AG08395 (cell line): ENCODE measurements at regions not wholly inside any gene's neighbourhood (a gene's known extent, or its start where the extent isn't known, plus 50 kb on each side); places are given as distances from the start of the nearest gene placed in this dataset.

Experiments used
- DNase-seq: peaks from one replicate; pipeline ENCODE4 v3.0.0; 2012; ENCODE audit warnings: mixed read lengths, low spot score

GRCh38 chr5:5629607-5629978 is 207.1 kb downstream of the ICE1 start:
- no peak for DNase-seq

DNA sequence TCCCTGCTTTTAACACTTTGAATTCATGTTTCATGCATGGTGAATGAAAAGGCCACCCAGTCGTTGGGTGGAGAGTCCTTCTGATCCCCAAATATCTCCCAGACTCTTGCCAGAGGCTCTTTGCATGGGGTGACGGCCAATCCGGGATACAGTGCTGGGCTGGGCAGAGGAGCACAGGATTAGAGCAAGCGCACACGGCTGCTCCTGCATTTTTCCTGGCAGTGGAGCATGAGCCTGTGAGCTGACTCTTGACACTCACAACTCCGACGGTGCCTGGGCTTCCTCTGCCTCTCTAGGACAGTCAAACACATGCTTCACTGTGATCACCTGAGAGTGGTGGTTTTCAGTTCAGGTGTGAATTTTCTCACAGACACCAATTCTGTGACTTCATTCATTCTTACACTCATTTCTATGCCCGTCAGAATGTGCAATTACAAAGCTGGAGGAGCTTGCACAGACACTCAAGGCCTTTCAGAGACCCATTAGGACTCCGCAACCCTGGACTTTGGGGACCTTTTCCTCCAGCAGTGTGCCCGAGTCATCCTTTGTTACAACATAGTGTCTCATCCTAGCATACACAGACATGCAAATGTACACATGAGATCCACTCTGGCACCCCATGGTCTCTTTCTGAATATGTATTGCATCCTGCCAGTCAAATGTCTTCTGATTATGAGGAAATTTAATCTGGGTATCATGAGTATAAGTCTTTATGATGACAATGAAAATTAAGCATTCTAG is 206.6 kb downstream of the ICE1 start:
- no peak for DNase-seq

DNA sequence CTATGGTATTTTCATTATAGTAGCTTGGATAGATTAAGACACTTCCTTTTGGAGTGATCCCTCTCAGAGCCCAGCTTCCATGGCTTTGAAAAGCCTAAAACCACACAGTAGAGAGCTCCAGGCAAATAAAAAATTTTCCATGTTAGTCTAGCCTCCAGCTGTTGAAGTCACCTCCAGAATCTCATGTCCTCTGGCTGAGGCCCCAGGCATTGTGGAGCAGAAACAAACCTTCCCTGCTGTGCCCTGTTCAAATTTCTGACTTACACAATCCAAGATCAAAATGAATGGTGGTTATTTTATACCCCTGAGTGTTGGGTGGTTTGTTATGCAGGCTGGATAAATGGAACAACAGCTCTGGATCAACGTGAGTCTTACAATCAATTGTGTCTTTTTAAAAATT is 203.9 kb downstream of the ICE1 start:
- no peak for DNase-seq

GRCh38 chr5:5625491-5625890 is 203.0 kb downstream of the ICE1 start:
- DNase-seq: no peak

DNA sequence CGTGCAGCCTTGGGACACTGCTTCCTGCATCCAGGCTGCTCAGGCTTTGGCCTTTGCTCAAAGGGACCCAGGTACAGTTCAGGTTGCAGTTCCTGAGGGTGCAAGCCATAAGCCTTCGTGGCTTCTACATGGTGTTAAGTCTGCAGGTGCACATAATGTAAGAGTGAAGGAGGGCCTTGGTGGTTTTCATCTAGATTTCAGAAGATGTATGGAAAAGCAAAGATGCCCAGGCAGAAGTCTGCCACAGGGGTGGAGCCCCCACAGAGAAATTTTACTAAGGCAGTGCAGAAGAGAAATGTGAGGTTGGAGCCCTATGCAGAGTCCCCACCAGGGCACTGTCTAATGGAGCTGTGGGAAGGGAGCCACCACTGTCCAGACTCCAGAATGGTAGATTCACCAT is 200.9 kb downstream of the ICE1 start:
- no peak for DNase-seq

DNA sequence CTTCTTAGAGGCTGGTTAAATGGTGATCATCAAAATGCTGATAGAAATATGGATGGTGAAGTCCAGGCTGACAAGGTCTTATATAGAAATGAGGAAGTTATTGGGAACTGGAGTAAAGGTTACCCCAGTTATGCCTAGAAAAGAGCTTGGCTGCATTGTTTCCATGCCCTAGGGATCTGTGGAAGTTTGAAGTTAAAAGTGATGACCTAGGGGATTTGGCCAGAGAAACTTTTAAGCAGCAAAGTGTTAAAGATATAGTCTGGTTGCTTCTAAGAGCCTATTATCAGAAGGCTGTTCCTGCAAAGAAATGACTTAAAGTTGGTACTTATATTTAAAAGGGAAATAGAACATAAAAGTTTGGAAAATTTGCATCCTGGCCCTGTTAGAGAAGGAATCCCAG is 200.3 kb downstream of the ICE1 start:
- DNase-seq: no peak

DNA sequence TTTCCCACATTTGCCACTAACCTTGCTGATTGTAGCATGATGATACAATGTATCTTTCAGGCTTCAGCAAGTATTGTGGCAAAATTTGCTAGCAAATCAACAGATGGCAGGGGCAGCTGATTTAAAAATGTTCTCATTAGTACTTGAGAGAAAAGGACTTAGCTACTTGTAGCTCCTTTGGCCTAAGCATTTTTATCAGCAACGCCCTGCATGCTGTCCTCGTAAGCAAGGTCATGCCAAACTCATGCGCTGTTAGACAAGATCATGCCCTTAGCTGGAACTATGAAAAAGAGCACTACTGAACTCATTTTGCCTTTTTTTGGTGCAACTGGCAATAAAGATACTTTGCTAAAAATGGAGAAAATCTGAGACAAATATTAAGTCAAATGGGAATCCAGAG is 197.1 kb downstream of the ICE1 start:
- DNase-seq: no peak

DNA sequence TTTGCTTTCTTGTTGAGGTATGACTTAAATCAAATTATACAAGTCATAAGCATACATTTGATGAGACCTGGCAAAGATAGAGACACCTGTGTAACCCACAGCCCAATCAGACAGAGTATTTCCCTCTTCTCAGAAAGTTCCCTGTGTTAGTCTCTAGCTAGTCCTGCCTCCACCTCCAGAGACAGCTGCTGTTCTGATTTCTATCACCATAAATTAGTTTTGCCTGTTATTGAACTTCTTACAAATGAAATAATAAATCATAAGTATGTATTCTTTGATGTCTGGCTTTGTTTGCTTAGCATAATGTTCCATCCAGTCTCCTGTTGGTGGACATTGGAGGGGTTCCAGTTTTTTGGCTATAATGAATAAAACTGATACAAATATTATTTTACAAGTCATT is 194.5 kb downstream of the ICE1 start:
- DNase-seq: no peak

DNA sequence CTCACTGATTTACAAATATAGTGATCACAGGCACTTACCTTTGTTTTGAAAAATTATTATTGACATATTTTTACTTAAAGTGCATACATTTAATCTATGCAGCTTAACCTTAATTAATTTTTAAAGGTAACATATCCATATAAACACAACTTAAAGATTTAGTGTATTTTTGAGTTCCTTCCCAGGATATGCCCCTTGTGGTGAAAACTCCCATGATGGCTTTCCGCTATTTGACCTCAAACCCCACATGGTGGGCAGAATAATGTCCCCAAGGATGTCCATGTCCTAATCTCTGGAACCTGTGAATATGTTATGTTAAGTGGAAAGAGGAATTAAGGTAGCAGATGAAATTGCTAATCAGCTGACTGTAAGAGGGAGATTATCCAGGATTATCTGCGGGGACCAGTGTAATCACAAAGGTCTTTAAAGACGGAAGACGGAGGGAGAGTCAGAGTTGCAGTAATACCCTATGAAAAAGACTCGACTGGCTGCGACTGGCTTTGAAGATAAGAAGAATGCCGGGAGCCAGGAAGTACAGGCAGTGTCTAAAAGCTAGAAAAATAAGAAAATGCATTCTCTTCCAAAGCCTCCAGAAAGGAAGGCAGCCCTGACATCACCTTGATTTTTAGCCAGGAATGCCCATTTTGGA is 193.9 kb downstream of the ICE1 start:
- no peak for DNase-seq

GRCh38 chr5:5615569-5615968 is 193.1 kb downstream of the ICE1 start:
- no peak for DNase-seq

- DNase-seq: no peak
Measured at GRCh38 chr5:5613261-5613990, 190.9 kb downstream of the ICE1 start.

DNA sequence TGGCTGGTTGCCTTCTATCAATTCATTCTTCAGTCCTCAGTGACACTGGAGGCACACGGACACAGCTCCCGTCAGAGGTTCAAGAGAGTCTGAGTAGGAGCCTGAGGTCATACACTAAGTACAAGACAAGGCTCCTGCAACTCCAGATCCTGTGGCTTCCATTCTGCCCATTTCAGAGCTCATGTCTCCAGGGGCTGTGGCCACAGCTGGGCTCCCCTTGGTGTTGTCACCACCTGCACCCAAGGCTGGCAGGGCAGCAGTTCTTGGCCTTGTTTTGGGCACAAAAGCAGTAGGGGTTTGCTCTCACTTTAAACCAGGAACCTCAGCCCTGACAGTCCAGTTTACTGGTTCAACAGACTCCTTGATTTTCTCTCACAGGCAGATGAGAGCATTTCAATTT is 189.6 kb downstream of the ICE1 start:
- no peak for DNase-seq

DNA sequence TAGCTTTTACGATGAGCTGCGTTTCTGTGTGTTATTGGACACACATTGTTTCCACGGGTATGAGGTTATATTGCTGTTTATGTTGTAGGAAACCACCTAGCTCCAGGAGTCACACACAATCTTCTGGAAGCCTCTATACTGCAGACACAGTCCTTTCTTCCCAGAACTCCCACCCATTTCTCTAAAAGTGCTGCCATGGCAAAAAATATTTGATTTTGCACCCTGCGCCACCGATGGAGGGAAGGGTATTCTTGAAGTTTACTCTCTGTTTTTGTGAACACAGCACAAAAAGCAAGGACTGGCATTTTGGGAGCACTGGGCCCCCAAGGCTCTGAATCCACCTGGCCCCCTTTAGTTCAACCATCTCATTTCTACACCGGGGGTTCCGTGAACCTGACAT is 187.5 kb downstream of the ICE1 start:
- DNase-seq: no peak

GRCh38 chr5:5605170-5605764 is 182.8 kb downstream of the ICE1 start:
- DNase-seq: no peak

- DNase-seq: no peak
Measured at GRCh38 chr5:5602554-5602953, 180.1 kb downstream of the ICE1 start.

- no peak for DNase-seq
Measured at GRCh38 chr5:5598547-5599113, 176.2 kb downstream of the ICE1 start.

DNA sequence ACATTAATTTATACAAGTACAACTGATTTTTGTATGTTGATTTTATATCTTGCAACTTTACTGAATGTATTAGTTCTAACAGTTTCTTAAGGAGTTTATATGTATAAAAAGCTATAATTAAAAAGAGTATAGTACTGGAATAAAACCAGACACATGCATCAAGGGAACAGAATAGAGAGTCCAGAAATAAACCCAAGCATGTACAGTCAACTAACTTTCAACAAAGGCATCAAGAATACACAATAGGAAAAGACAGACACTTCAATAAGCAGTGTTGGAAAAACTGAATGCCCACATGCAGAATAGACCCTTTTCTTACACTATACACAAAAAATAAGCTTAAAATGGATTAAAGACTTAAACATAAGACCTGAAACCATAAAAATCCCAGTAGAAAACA is 170.9 kb downstream of the ICE1 start:
- DNase-seq: no peak

- no peak for DNase-seq
Measured at GRCh38 chr5:5592541-5592940, 170.1 kb downstream of the ICE1 start.

GRCh38 chr5:5591567-5591966 is 169.1 kb downstream of the ICE1 start:
- no peak for DNase-seq

DNA sequence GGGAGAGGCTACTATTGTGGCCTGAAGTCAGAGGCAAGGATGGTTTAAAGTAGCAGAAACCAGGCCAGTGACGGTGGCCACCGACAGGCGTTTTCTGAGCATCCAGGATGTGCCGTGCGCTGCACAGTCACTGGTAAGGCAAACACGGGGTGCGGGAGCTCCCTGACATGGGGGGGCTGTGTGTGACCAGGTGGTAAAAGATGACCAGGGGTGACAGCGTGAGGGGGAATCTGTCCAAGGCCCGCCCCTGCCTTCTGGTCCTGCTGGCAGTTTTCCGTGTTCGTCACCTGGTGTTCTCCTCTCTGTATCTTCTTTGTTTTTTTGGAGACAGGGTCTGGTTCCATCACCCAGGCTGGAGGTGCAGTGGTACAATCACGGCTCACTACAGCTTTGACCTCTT is 167.4 kb downstream of the ICE1 start:
- DNase-seq: no peak

DNA sequence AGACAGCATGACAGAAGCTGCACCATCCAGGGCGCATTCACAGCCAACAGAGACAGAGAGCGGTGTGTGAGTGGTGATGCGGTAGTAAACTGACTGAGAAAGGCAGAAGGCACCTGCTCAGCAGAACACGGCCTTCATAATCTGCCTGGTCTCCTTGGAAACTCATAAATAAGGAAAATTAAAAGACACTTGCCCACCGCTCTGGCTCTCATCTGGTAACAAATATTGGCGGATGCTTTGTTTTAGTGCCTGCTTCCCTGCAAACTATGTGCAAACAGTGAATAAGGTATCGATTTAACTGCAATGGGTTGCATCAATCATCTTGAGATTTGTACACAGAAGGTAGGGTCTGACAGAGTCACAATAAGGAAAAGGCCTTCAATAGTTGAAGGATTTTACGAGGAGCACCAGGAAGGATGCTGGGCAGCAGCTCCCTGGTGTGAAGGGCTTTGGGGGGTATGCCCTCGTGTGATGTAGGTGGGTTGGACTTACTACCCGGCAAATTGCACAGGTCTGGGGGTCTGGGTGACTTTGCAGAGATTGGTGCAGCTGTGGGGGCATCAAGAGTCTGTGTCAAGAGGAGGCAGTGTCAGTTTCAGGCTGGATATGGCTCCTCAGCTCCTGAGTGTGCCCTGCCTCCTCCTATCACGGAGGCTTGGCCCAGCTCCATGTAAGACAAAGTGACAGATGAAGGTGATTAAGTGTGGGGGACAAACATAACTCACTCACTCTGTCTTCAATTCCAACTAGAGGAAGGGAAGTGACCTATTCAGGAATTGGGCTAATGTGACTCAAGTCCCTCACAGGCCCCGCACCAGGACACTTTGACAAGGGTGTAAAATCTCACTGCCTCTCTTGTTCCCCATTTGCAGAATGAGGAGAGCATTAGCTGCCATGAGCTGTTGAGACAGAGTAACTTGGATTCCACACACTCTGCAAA is 166.7 kb downstream of the ICE1 start:
- no peak for DNase-seq

- no peak for DNase-seq
Measured at GRCh38 chr5:5588386-5588785, 165.9 kb downstream of the ICE1 start.
